NCI-H446 treated with DMSO at 0.1 percent for 48 hours (cell line): ENCODE measurements at regions not wholly inside any gene's neighbourhood (a gene's known extent, or its start where the extent isn't known, plus 50 kb on each side); places are given as distances from the start of the nearest gene placed in this dataset.

ENCODE experiments used
- DNase-seq: peaks from one replicate; lab custom pipeline; 2025; lab: John Stamatoyannopoulos, UW

DNA sequence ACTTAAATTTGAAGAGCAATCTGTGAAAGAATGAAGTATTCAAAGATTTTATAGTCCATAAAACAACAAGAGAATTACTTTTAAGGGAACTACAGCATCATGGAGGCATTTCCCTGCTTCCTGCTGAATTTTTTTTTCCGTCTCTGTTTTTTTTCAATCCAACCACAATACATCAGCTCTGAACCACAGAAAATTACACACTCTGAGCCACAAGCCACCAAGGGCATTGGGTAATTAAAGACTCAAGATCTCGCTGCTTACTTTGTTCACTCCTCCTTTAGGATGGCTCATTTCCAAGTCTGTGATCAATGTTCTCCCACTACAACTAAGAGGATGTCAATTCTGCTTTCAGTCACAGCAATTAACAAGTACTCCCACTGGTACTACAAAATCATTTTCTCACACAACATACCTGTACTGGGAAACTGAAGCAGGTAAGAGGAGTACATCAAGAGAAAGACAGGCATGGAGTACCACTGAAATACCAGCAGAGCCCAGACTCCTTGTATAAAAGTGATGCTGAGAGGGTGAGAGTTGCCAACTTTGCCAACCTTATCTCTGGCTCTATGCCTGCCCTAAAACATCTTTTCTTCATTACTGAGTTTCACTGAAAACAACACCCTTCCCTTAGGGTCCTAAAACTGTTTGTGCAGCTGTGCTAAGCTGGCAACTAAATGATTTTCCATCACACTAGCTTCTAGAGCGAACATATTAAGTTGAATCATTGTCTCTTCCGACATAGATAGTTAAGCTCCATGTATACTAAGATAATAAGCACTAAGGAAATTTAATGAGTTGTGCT is 105.8 kb upstream of the MAGEB18 start:
- no peak for DNase-seq

DNA sequence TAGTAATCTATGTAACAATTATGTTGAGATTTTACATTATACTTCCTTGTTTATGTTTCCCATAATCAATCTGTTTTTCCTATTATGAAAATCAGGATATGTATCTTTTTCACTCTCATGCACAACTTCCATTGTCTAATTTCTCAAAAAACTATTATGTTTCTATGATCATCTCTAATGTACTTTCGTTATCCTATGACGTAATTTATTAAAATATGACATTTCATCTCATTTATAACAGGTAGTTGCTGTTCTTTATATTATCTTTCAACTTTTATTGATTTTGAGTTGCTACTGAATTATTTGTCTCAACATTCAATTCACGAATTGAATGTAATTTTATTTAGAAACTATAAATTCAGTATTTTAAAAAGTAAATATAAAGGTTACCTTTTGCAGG is 100.8 kb upstream of the MAGEB18 start:
- no peak for DNase-seq

DNA sequence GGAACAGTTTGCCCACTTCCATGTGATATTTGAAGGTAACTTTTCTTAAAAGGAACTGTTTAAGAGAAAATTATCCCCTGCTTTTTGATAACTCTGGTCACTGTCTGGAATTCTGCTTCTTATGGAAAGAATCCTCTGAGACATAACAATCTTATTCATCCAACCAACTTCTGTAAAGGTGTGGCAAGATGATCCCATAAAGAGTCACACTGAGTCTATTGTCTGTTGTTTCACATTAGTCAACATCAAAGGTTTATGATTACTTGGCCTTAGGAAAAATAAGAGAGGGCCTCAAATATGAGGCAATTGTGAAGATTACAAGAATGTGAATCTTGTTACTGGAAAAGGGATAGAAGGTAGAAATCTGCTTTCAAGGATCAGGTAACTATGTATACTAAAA is 88.0 kb upstream of the MAGEB18 start:
- no peak for DNase-seq

DNA sequence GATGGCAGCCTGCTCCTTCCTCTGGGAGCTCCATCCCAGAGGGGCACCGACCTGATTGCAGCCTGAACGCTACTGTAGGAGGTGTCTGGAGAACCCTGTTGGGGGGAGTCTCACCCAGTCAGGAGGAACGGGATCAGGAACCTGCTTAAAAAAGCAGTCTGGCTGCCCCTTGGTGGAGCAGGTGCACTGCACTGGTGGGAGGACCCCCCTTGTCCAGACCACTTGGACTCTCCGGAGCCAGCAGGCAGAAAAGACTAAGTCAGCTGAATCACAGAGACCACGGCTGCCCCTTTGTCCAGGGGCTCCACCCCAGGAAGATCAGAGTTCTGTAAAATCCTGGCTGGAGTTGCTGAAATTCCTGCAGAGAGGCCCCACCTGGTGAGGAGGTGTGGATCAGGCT is 67.3 kb upstream of the MAGEB18 start:
- no peak for DNase-seq

DNA sequence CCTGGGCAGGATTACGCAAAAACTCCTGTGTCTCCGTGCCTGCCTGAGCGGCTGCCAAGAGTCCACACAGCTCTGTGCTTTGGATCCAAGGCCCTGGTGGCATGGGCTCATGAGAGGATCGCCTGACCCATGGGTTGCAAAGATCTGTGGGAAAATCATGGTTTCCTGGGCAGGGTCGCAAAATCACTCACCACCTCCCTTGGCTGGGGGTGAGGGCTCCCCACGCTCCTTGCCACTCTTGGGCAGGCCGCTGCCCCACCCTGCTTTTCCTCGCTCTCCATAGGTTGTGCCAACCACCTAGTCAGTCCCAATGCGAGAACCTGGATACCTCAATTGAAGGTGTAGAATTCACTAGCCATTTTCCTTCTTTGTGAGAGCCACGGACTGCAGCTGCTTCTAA is 66.5 kb upstream of the MAGEB18 start:
- no peak for DNase-seq

DNA sequence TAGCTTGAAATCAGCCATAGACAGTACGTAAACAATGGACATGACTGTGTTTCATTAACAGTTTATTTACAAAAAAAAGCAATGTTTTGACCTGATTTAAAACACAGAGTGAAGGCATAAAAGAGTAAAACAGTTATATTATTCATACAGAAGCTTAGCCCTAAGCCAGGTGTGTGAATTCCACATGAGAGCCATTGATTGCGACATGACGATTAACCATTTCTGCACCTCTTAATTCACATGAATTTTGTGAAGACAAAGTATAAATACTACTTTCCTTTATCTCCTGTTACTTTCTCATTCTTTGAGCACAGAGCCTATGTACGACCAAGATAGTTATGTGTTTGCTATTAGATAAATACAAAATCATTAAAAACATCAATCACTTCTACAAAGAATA is 55.0 kb upstream of the MAGEB18 start:
- DNase-seq: no peak
